Bronchial epithelial cell (primary cell): ENCODE measurements at regions not wholly inside any gene's neighbourhood (a gene's known extent, or its start where the extent isn't known, plus 50 kb on each side); places are given as distances from the start of the nearest gene placed in this dataset.
A peak's percentile ranks its signal among the peaks of the same experiment; 100 is the strongest.
"Not testable (repeated sequence)": the region's sequence is repeated elsewhere in the genome, so short reads cannot be mapped to it uniquely, and the experiment has no call there.

ENCODE experiments used
- DNase-seq: peaks from one replicate; pipeline ENCODE4 v3.0.0-alpha.2; 2010; ENCODE audit warnings: low read depth
- FAIRE-seq: peaks from 2 replicates; lab custom pipeline; 2011; peaks lifted over from hg19 to GRCh38; lab: Jason Lieb, UNC
- H3K27me3 ChIP-seq: 2 replicates; pipeline ENCODE4 v1.5.1; 2011; ENCODE audit warnings: low read length; ENCODE audit not compliant: control insufficient read depth, insufficient read depth
- H3K36me3 ChIP-seq: 2 replicates; pipeline ENCODE4 v1.5.1; 2011; ENCODE audit warnings: low read length; ENCODE audit not compliant: control insufficient read depth, insufficient read depth
- H3K4me3 ChIP-seq: 2 replicates; pipeline ENCODE4 v1.5.1; 2011; ENCODE audit warnings: mild to moderate bottlenecking, low read depth, low read length, control low read depth
- CTCF ChIP-seq: IDR thresholded peaks from 2 replicates; pipeline ENCODE4 v1.5.1; 2011; ENCODE audit warnings: mild to moderate bottlenecking, moderate library complexity, low read length, control low read depth, inconsistent platforms; ENCODE audit not compliant: insufficient read depth, severe bottlenecking

GRCh38 chr5:6246820-6247437 is 131.4 kb downstream of the MED10 start:
- H3K36me3 ChIP-seq: no peaks in the 10 kb centered on the region
- TF ChIP-seq CTCF: no peak
- DNase-seq: no peak
- H3K4me3 ChIP-seq: no peak overlapping the region
- FAIRE-seq: no peak
- H3K27me3 ChIP-seq: no peaks in the 10 kb centered on the region

DNA sequence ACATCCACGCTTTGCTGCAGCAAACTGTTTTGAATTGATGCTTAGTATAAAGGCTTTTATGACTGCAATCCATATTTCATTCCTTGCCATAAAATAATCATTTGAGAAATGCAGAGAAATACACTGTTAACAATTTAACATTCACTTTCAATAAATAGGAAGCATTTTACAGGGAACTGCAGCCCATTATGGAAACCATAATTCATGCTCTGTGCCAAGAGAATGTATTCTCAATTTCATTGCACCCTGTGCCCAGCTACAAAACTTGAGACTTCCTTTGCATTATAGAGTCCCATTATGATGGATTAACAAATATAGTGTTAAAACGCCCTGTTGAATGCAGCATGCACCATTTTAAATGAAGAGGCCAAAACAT is 134.0 kb downstream of the MED10 start:
- FAIRE-seq: no peak

GRCh38 chr5:6243706-6244338 is 134.5 kb downstream of the MED10 start:
- Histone ChIP-seq H3K36me3 (no peaks in the 10 kb centered on the region), H3K27me3 (no peaks in the 10 kb centered on the region), H3K4me3 (no peak overlapping the region)
- TF ChIP-seq CTCF: no peak
- DNase-seq (no peak), FAIRE-seq (no peak)

More for the DNA sequence above, 134.0 kb downstream of the MED10 start:
- no peaks in the 10 kb centered on the region for H3K27me3 ChIP-seq
- no peak overlapping the region for H3K4me3 ChIP-seq
- no peaks in the 10 kb centered on the region for H3K36me3 ChIP-seq
- no peak for DNase-seq
- TF ChIP-seq CTCF: no peak

DNA sequence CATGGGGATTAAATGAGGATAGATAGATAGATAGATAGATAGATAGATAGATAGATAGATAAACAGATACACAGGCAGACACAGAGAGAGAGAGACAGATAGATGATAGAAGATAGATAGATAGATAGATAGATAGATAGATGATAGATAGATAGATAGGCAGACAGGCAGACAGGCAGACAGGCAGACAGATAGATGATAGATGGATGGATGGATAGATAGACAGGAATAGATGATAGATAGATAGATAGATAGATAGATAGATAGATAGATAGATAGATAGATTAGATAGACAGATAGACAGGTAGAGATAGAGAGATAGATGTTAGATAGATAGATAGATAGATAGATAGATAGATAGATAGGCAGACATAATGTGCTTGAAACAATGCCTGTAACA is 137.3 kb downstream of the MED10 start:
- FAIRE-seq, H3K36me3 ChIP-seq: not testable (repeated sequence)

DNA sequence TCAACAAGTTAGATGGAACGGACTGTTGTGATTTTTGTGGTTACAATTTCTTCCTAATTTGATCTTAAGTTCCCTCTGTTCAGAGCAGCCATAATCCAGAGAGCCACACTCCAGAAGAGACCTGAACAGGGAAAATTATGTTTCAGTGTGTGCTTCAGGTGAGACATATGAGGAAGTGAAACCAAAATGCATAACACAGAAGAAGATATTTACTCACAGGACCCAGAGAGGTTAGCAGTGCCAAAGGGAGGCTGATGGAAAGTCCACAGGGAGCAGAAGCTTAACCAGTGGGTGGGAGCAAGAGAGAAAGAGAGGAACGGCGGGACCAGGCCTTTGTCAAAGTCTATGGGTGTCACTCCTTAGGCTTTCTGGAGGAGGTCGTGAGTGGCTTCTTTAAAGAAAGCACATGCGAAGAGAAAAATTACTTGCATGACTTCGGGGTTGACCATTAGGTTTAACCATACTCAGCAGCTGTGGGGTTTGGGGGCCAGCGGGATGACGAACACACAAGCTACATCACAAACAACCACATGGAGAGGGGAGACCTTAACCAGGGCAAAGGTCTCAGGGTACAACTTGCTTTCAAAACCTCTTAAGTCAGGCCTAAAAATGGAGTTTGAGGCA is 141.4 kb downstream of the MED10 start:
- TF ChIP-seq CTCF: no peak
- H3K27me3 ChIP-seq: no peaks in the 10 kb centered on the region
- H3K36me3 ChIP-seq: no peaks in the 10 kb centered on the region
- H3K4me3 ChIP-seq: no peak overlapping the region
- DNase-seq: no peak
- no peak for FAIRE-seq

More for the DNA sequence above, 137.3 kb downstream of the MED10 start:
- H3K27me3 ChIP-seq, H3K4me3 ChIP-seq, DNase-seq: not testable (repeated sequence)

- FAIRE-seq (no peak), DNase-seq (peak; percentile 25)
- TF ChIP-seq CTCF: no peak
- no peak overlapping the region for H3K4me3 ChIP-seq
- H3K36me3 ChIP-seq: no peaks in the 10 kb centered on the region
- no peaks in the 10 kb centered on the region for H3K27me3 ChIP-seq
Observed at GRCh38 chr5:6236170-6236793, 142.1 kb downstream of the MED10 start.
